Body of pancreas (tissue), 4 donors: ENCODE measurements at regions not wholly inside any gene's neighbourhood (a gene's known extent, or its start where the extent isn't known, plus 50 kb on each side); places are given as distances from the start of the nearest gene placed in this dataset.

Experiments used
- POLR2A ChIP-seq, 3 donors: fragments of 450-650 bp; IDR thresholded peaks; one replicate each; pipeline ENCODE4 v1.6.1; 2016; ENCODE audit warnings: antibody characterized with exemption in 3 of 3, mild to moderate bottlenecking in 2 of 3
- TF ChIP-seq, protein P1 (sequence below), 7 experiments: fragments of 450-650 bp in 4 of 7; fragments of 200-600 bp in 3 of 7; sonication (generic) in 3 of 7; IDR thresholded peaks; one replicate each; pipeline ENCODE4 v1.5.1; 2016 to 2019; ENCODE audit warnings: antibody characterized with exemption in 7 of 7

DNA sequence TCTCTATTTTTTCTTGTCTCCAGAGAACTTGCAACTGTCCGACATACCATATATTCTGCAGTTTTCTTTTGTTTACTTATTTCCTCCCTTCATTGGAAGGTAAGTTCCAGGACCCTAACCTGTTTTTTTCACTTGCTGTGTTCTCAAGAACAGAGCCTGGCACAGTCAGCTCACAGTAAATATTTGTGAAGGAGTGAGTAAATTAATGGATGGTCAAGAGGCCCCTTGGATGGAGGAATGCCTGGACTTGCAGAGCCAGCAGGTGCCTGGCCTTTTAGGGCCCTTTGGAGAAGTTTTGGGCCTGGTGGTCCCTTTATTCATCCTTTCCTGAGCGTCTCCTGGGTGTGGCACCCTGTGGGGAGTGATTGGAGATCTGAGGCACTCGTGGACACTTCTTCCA is 182.1 kb upstream of the POU3F1 start:
- TF ChIP-seq, protein P1, sequence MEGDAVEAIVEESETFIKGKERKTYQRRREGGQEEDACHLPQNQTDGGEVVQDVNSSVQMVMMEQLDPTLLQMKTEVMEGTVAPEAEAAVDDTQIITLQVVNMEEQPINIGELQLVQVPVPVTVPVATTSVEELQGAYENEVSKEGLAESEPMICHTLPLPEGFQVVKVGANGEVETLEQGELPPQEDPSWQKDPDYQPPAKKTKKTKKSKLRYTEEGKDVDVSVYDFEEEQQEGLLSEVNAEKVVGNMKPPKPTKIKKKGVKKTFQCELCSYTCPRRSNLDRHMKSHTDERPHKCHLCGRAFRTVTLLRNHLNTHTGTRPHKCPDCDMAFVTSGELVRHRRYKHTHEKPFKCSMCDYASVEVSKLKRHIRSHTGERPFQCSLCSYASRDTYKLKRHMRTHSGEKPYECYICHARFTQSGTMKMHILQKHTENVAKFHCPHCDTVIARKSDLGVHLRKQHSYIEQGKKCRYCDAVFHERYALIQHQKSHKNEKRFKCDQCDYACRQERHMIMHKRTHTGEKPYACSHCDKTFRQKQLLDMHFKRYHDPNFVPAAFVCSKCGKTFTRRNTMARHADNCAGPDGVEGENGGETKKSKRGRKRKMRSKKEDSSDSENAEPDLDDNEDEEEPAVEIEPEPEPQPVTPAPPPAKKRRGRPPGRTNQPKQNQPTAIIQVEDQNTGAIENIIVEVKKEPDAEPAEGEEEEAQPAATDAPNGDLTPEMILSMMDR (IDR thresholded peaks at IDR 0.05): no peak
- no peak for TF ChIP-seq POLR2A (IDR thresholded peaks at IDR 0.05)
